OCI-LY7 (cell line): ENCODE measurements at regions not wholly inside any gene's neighbourhood (a gene's known extent, or its start where the extent isn't known, plus 50 kb on each side); places are given as distances from the start of the nearest gene placed in this dataset.
"Not testable (repeated sequence)": the region's sequence is repeated elsewhere in the genome, so short reads cannot be mapped to it uniquely, and the experiment has no call there.

ENCODE experiments used
- BruUV-seq: library from RNA; stranded (reverse); fragments of 400-500 nt; replicated peaks from 2 replicates; lab custom pipeline; 2021; lab: Mats Ljungman, UMichigan
- CTCF ChIA-PET: fragments of 300-600 bp; sonication (Branson Sonifier 250); formaldehyde crosslinking; loops from one replicate; lab custom pipeline; 2022; ENCODE audit warnings: antibody characterized with exemption; ENCODE audit not compliant: unreplicated experiment; lab: Charles Lee
- POLR2A ChIA-PET: fragments of 300-600 bp; sonication (Branson Sonifier 250); formaldehyde crosslinking; loops from one replicate; lab custom pipeline; 2022; ENCODE audit warnings: antibody characterized with exemption; lab: Charles Lee
- DNase-seq: peaks from one replicate; pipeline ENCODE4 v3.0.0-alpha.2; 2015; ENCODE audit warnings: low spot score
- H2AFZ ChIP-seq: fragments of 200-600 bp; sonication (generic), shearing (Covaris generic); 2 replicates; pipeline ENCODE4 v1.6.1; 2014; ENCODE audit warnings: mild to moderate bottlenecking, antibody characterized with exemption, low read length, moderate library complexity
- H3K27ac ChIP-seq: fragments of 200-600 bp; sonication (generic); 2 replicates; pipeline ENCODE4 v1.5.1; 2014; ENCODE audit warnings: mixed run types, low read depth, mild to moderate bottlenecking, moderate library complexity, low read length, inconsistent platforms; ENCODE audit not compliant: poor library complexity, severe bottlenecking
- H3K36me3 ChIP-seq: fragments of 200-600 bp; sonication (generic); 2 replicates; pipeline ENCODE4 v1.6.1; 2014; ENCODE audit warnings: mild to moderate bottlenecking, antibody characterized with exemption, low read length, moderate library complexity, mixed read lengths; ENCODE audit not compliant: insufficient read depth
- H3K4me1 ChIP-seq: fragments of 200-600 bp; sonication (generic); 2 replicates; pipeline ENCODE4 v1.5.1; 2014; ENCODE audit warnings: mild to moderate bottlenecking, low read length; ENCODE audit not compliant: insufficient read depth, poor library complexity, severe bottlenecking
- H3K4me2 ChIP-seq: fragments of 200-600 bp; sonication (generic); 2 replicates; pipeline ENCODE4 v1.6.1; 2014; ENCODE audit warnings: mild to moderate bottlenecking, low read length
- H3K4me3 ChIP-seq: fragments of 200-600 bp; sonication (generic); 2 replicates; pipeline ENCODE4 v1.5.1; 2014; ENCODE audit warnings: mild to moderate bottlenecking, low read depth, low read length; ENCODE audit not compliant: poor library complexity, severe bottlenecking
- H3K79me2 ChIP-seq: fragments of 200-600 bp; sonication (generic); 2 replicates; pipeline ENCODE4 v1.6.1; 2016; ENCODE audit warnings: low read depth, mild to moderate bottlenecking, low read length, moderate library complexity, mixed read lengths; ENCODE audit not compliant: insufficient read depth
- H3K9me2 ChIP-seq: fragments of 200-600 bp; sonication (generic); 2 replicates; pipeline ENCODE4 v1.6.1; 2016; ENCODE audit warnings: mild to moderate bottlenecking, low read length, mixed read lengths; ENCODE audit not compliant: insufficient read depth
- H3K9me3 ChIP-seq: fragments of 200-600 bp; sonication (generic); 2 replicates; pipeline ENCODE4 v1.6.1; 2014; ENCODE audit warnings: mild to moderate bottlenecking, mixed run types, low read length, mixed read lengths
- H4K20me1 ChIP-seq: fragments of 200-600 bp; sonication (generic); 2 replicates; pipeline ENCODE4 v1.6.1; 2014; ENCODE audit warnings: mild to moderate bottlenecking, antibody characterized with exemption, low read length, moderate library complexity, mixed read lengths; ENCODE audit not compliant: insufficient read depth
- CTCF ChIP-seq: fragments of 200-600 bp; sonication (generic); conservative IDR thresholded peaks from 2 replicates; pipeline ENCODE4 v1.5.1; 2014; ENCODE audit warnings: mild to moderate bottlenecking, antibody characterized with exemption, low read length, moderate library complexity, mixed read lengths
- EZH2phosphoT487 ChIP-seq: fragments of 200-600 bp; sonication (generic); IDR thresholded peaks from 2 replicates; pipeline ENCODE4 v1.6.1; 2018; ENCODE audit warnings: low read depth, borderline replicate concordance, mild to moderate bottlenecking, mixed run types, antibody characterized with exemption, low read length, moderate library complexity, mixed read lengths
- intact Hi-C: fragments of 100-400 bp; cut with micrococcal nuclease; formaldehyde crosslinking; loops from one replicate; pipeline ENCODE4 v1.10.0; 2022; ENCODE audit not compliant: unreplicated experiment

- Histone ChIP-seq H3K9me2 (no peaks in the 10 kb centered on the region), H3K79me2 (no peaks in the 10 kb centered on the region), H3K27ac (no peak overlapping the region), H2AFZ (no peak overlapping the region), H4K20me1 (no peaks in the 10 kb centered on the region), H3K36me3 (no peaks in the 10 kb centered on the region), H3K4me2 (no peak overlapping the region), H3K4me3 (no peak overlapping the region), H3K4me1 (no peaks in the 10 kb centered on the region), H3K9me3 (no peaks in the 10 kb centered on the region)
- intact Hi-C loops = no loop called here
- no TSS peak for BruUV-seq
- CTCF ChIA-PET = no interaction called here
- POLR2A ChIA-PET = no interaction called here
- DNase-seq = no peak
- no peak for TF ChIP-seq CTCF
These were observed 519.0 kb downstream of the LTN1 start for GRCh38 chr21:28473530-28474220.

GRCh38 chr21:28472543-28472942 lies 520.1 kb downstream of the LTN1 start:
- intact Hi-C loops, H3K4me1 ChIP-seq, POLR2A ChIA-PET, BruUV-seq, H3K4me3 ChIP-seq, H3K27ac ChIP-seq, CTCF ChIA-PET, H3K4me2 ChIP-seq, H3K9me3 ChIP-seq, H2AFZ ChIP-seq, H3K79me2 ChIP-seq, DNase-seq, H3K36me3 ChIP-seq, H3K9me2 ChIP-seq, H4K20me1 ChIP-seq: not testable (repeated sequence)

- no peaks in the 10 kb centered on the region for H3K4me1 ChIP-seq
- POLR2A ChIA-PET = no interaction called here
- H3K36me3 ChIP-seq = no peaks in the 10 kb centered on the region
- CTCF ChIA-PET = no interaction called here
- H3K4me2 ChIP-seq = no peak overlapping the region
- no peaks in the 10 kb centered on the region for H3K9me2 ChIP-seq
- no peaks in the 10 kb centered on the region for H4K20me1 ChIP-seq
- DNase-seq = no peak
- intact Hi-C loops = no loop called here
- H3K9me3 ChIP-seq = no peaks in the 10 kb centered on the region
- TF ChIP-seq CTCF = no peak
- TF ChIP-seq EZH2phosphoT487 = no peak
- no TSS peak for BruUV-seq
- no peak overlapping the region for H2AFZ ChIP-seq
- no peak overlapping the region for H3K4me3 ChIP-seq
- no peak overlapping the region for H3K27ac ChIP-seq
- no peaks in the 10 kb centered on the region for H3K79me2 ChIP-seq
These were observed 527.7 kb downstream of the LTN1 start for GRCh38 chr21:28464988-28465387.
